GM12865 (cell line): ENCODE measurements at regions not wholly inside any gene's neighbourhood (a gene's known extent, or its start where the extent isn't known, plus 50 kb on each side); places are given as distances from the start of the nearest gene placed in this dataset.
"Not testable (repeated sequence)": the region's sequence is repeated elsewhere in the genome, so short reads cannot be mapped to it uniquely, and the experiment has no call there.

Source experiments
- DNase-seq: peaks from one replicate; pipeline ENCODE4 v3.0.0; 2010; ENCODE audit warnings: low read depth
- H3K4me3 ChIP-seq: 2 replicates; pipeline ENCODE4 v1.5.1; 2011; ENCODE audit warnings: mild to moderate bottlenecking, low read depth, low read length, control low read depth
- CTCF ChIP-seq: IDR thresholded peaks from 2 replicates; pipeline ENCODE4 v1.5.1; 2011; ENCODE audit warnings: low read length, control low read depth, low read depth, inconsistent platforms; ENCODE audit not compliant: insufficient read depth; ENCODE audit errors: missing control alignments

GRCh38 chr10:84755311-84755710 lies 426.9 kb downstream of the CCSER2 start:
- TF ChIP-seq CTCF = no peak
- no peak overlapping the region for H3K4me3 ChIP-seq
- DNase-seq = no peak

GRCh38 chr10:84756653-84757052 lies 428.3 kb downstream of the CCSER2 start:
- H3K4me3 ChIP-seq, DNase-seq: not testable (repeated sequence)

- not testable (repeated sequence) for DNase-seq, H3K4me3 ChIP-seq
These were observed 433.7 kb downstream of the CCSER2 start for GRCh38 chr10:84761994-84762614.

GRCh38 chr10:84762754-84763394 lies 434.5 kb downstream of the CCSER2 start:
- H3K4me3 ChIP-seq = no peak overlapping the region
- TF ChIP-seq CTCF = no peak
- no peak for DNase-seq

GRCh38 chr10:84763965-84764364 lies 435.6 kb downstream of the CCSER2 start:
- TF ChIP-seq CTCF = no peak
- H3K4me3 ChIP-seq = no peak overlapping the region
- no peak for DNase-seq

- no peak for DNase-seq
- H3K4me3 ChIP-seq = no peak overlapping the region
- no peak for TF ChIP-seq CTCF
These were observed 436.7 kb downstream of the CCSER2 start for GRCh38 chr10:84765086-84765485.

- DNase-seq = no peak
- TF ChIP-seq CTCF = no peak
- H3K4me3 ChIP-seq = no peak overlapping the region
These were observed 437.3 kb downstream of the CCSER2 start for GRCh38 chr10:84765656-84766055.

GRCh38 chr10:84766923-84767322 lies 438.5 kb downstream of the CCSER2 start:
- no peak for DNase-seq
- H3K4me3 ChIP-seq = no peak overlapping the region
- no peak for TF ChIP-seq CTCF
